GM12878 (cell line): ENCODE measurements at regions not wholly inside any gene's neighbourhood (a gene's known extent, or its start where the extent isn't known, plus 50 kb on each side); places are given as distances from the start of the nearest gene placed in this dataset.

ENCODE experiments used
- ATAC-seq: fragments of 200-7000 bp; cut with Tn5 transposase; 3 replicates; pipeline ENCODE4 v1.9.1; 2020; ENCODE audit warnings: mild to moderate bottlenecking, moderate library complexity
- BruUV-seq: library from RNA; stranded (reverse); fragments of 400-500 nt; replicated peaks from 2 replicates; lab custom pipeline; 2021; lab: Mats Ljungman, UMichigan
- CTCF ChIA-PET: fragments of 300-600 bp; sonication (Branson Sonifier 250); formaldehyde crosslinking; extraction: SDS; loops from one replicate; lab custom pipeline; 2021; ENCODE audit warnings: inconsistent platforms; lab: Yijun Ruan, JAX
- POLR2A ChIA-PET: fragments of 350-600 bp; formaldehyde crosslinking; extraction: SDS; loops from one replicate; lab custom pipeline; 2021; ENCODE audit warnings: inconsistent platforms; lab: Charles Lee
- RAD21 ChIA-PET: fragments of 300-600 bp; sonication (Branson Sonifier 250); formaldehyde crosslinking; loops from one replicate; lab custom pipeline; 2023; ENCODE audit warnings: antibody characterized with exemption; ENCODE audit not compliant: unreplicated experiment; lab: Charles Lee
- SMC1A ChIA-PET: fragments of 300-600 bp; sonication (Branson Sonifier 250); formaldehyde crosslinking; loops from one replicate; lab custom pipeline; 2023; ENCODE audit not compliant: unreplicated experiment, uncharacterized antibody; lab: Charles Lee
- DNase-seq: peaks from one replicate; pipeline ENCODE4 v3.0.0-alpha.2; 2011; ENCODE audit warnings: low read depth, low spot score
- FAIRE-seq: peaks from 3 replicates; lab custom pipeline; 2011; peaks lifted over from hg19 to GRCh38; lab: Jason Lieb, UNC
- H2AFZ ChIP-seq: 2 replicates; pipeline ENCODE4 v1.6.0; 2011; ENCODE audit warnings: low read depth, low read length, control low read depth; ENCODE audit not compliant: control insufficient read depth
- H3K27ac ChIP-seq: 2 replicates; pipeline ENCODE4 v1.5.1; 2011; ENCODE audit warnings: control low read depth; ENCODE audit not compliant: control insufficient read depth, insufficient read depth
- H3K27me3 ChIP-seq, 2 experiments: replicated peaks in 1 of 2; 2 replicates each; pipeline versions ENCODE4 v1.6.0 to v1.6.1; 2011; ENCODE audit warnings: low read length in 1 of 2; ENCODE audit not compliant: control insufficient read depth in 2 of 2, insufficient read depth in 2 of 2
- H3K36me3 ChIP-seq, 2 experiments: 2 replicates each; pipeline ENCODE4 v1.5.1; 2011; ENCODE audit warnings: low read length in 1 of 2; ENCODE audit not compliant: control insufficient read depth in 2 of 2, insufficient read depth in 2 of 2
- H3K4me1 ChIP-seq: 2 replicates; pipeline ENCODE4 v1.6.1; 2011; ENCODE audit warnings: mild to moderate bottlenecking, low read length, moderate library complexity, mixed read lengths; ENCODE audit not compliant: control insufficient read depth, insufficient read depth
- H3K4me2 ChIP-seq: 2 replicates; pipeline ENCODE4 v1.6.0; 2011; ENCODE audit warnings: control low read depth; ENCODE audit not compliant: control insufficient read depth, insufficient read depth
- H3K4me3 ChIP-seq: fragments of 200-600 bp; sonication (generic); 2 replicates; pipeline ENCODE4 v1.5.1; 2016
- H3K79me2 ChIP-seq: 2 replicates; pipeline ENCODE4 v1.6.0; 2011; ENCODE audit warnings: low read length; ENCODE audit not compliant: control insufficient read depth, insufficient read depth
- H3K9ac ChIP-seq: 2 replicates; pipeline ENCODE4 v1.8.0; 2011; ENCODE audit warnings: low read length, control low read depth, mixed read lengths; ENCODE audit not compliant: control insufficient read depth, insufficient read depth
- H3K9me3 ChIP-seq: replicated peaks from 3 replicates; pipeline ENCODE4 v1.5.1; 2011; ENCODE audit warnings: mild to moderate bottlenecking, low read length; ENCODE audit not compliant: control insufficient read depth, insufficient read depth
- H4K20me1 ChIP-seq: 2 replicates; pipeline ENCODE4 v1.6.0; 2011; ENCODE audit not compliant: control insufficient read depth, insufficient read depth
- FOS ChIP-seq: IDR thresholded peaks from 3 replicates; pipeline ENCODE4 v1.6.1; 2011; ENCODE audit warnings: borderline replicate concordance; ENCODE audit not compliant: insufficient read length; ENCODE audit errors: extremely low read depth
- GABPA ChIP-seq: IDR thresholded peaks from 2 replicates; pipeline ENCODE4 v1.6.1; 2014; ENCODE audit warnings: antibody characterized with exemption, low read depth, mild to moderate bottlenecking, inconsistent platforms
- IRF4 ChIP-seq: IDR thresholded peaks from 2 replicates; pipeline ENCODE4 v1.6.1; 2011; ENCODE audit warnings: low read depth, low read length
- NR2C1 ChIP-seq: fragments of 450-650 bp; IDR thresholded peaks from 2 replicates; pipeline ENCODE4 v1.6.1; 2017; ENCODE audit warnings: antibody characterized with exemption, mild to moderate bottlenecking, moderate library complexity
- RFX5 ChIP-seq: IDR thresholded peaks from 2 replicates; pipeline ENCODE4 v1.6.1; 2011; ENCODE audit warnings: low read depth, low read length, improper control_type of control experiment
- RUNX3 ChIP-seq: IDR thresholded peaks from 2 replicates; pipeline ENCODE4 v1.6.1; 2012; ENCODE audit warnings: low read length, inconsistent platforms
- STAT3 ChIP-seq: IDR thresholded peaks from 2 replicates; pipeline ENCODE4 v1.6.1; 2011; ENCODE audit warnings: low read depth, low read length, improper control_type of control experiment
- SUPT20H ChIP-seq: IDR thresholded peaks from 2 replicates; pipeline ENCODE4 v1.6.1; 2011; ENCODE audit warnings: low read depth, mild to moderate bottlenecking, low read length, moderate library complexity, borderline replicate concordance; ENCODE audit not compliant: control insufficient read depth
- WGBS: methylation state at CpG from one replicate; pipeline ENCODE4 v1.1.6; 2016; ENCODE audit warnings: low lambda C conversion rate; ENCODE audit not compliant: insufficient replicate concordance, insufficient coverage; ENCODE audit errors: missing lambda C conversion rate; 5-methylcytosine and 5-hydroxymethylcytosine counted together
- in situ Hi-C: fragments of 300-500 bp; cut with MboI; formaldehyde crosslinking; loops from 9 replicates; pipeline ENCODE4 v1.14.3; 2018; ENCODE audit warnings: mixed read lengths
- intact Hi-C: fragments of 100-400 bp; cut with micrococcal nuclease; formaldehyde crosslinking; loops from one replicate; pipeline ENCODE4 v1.14.2; 2022; ENCODE audit not compliant: unreplicated experiment
- TF ChIP-seq, protein P1 (sequence below): fragments of 450-650 bp; IDR thresholded peaks from 2 replicates; pipeline ENCODE4 v1.6.1; 2017; ENCODE audit warnings: low read depth, mild to moderate bottlenecking, moderate library complexity
- TF ChIP-seq, protein P2 (sequence below): IDR thresholded peaks from 2 replicates; pipeline ENCODE4 v1.6.1; 2012; ENCODE audit warnings: mild to moderate bottlenecking, low read depth, low read length

DNA sequence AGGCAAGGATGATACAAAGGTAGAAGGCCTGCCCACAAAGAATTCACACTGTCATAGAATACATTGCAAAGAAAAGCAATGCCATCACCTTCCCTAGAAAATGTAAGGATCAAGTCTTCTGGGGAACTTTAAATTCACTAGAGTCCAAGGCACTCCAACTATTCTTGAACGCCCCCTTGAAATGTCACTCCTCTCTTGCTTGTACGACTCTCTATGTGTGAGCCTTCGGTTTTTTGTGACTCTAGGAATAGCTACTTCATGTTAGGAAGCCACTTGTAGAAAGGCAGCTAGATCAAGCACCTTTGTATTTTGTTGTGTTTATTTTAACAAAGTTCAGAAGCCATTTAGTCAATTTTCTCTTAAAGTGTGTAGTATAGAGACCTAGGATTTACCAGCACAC is 159.2 kb upstream of the ARID1B start:
- Histone ChIP-seq H3K36me3 (no peaks in the 10 kb centered on the region), H3K9me3 (peaks cover 9% of the 10 kb centered on the region; the same call in 2 of the 3 replicates), H3K4me2 (no peak overlapping the region), H3K9ac (no peak overlapping the region), H3K27me3 (no peaks in the 10 kb centered on the region), H3K4me1 (no peaks in the 10 kb centered on the region), H2AFZ (no peak overlapping the region), H4K20me1 (no peaks in the 10 kb centered on the region), H3K4me3 (no peak overlapping the region), H3K79me2 (no peaks in the 10 kb centered on the region), H3K27ac (no peak overlapping the region)
- SMC1A ChIA-PET, result interaction anchor here (1.2 kb wide), 1 partner anchor 20 kb away, joined by 3 read pairs; no protein-coding TSS in a partner anchor
- no peak for FAIRE-seq
- POLR2A ChIA-PET, result no interaction called here
- in situ Hi-C loops (no loop called here), intact Hi-C loops (no loop called here)
- RAD21 ChIA-PET, result interaction anchor here (1.2 kb wide), 1 partner anchor 20 kb away, joined by 3 read pairs; no protein-coding TSS in a partner anchor
- CTCF ChIA-PET, result no interaction called here
- BruUV-seq, result no TSS peak
- TF ChIP-seq, protein P1, sequence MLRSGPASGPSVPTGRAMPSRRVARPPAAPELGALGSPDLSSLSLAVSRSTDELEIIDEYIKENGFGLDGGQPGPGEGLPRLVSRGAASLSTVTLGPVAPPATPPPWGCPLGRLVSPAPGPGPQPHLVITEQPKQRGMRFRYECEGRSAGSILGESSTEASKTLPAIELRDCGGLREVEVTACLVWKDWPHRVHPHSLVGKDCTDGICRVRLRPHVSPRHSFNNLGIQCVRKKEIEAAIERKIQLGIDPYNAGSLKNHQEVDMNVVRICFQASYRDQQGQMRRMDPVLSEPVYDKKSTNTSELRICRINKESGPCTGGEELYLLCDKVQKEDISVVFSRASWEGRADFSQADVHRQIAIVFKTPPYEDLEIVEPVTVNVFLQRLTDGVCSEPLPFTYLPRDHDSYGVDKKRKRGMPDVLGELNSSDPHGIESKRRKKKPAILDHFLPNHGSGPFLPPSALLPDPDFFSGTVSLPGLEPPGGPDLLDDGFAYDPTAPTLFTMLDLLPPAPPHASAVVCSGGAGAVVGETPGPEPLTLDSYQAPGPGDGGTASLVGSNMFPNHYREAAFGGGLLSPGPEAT, result no peak
- TF ChIP-seq STAT3, result no peak
- DNase-seq, result no peak
- ATAC-seq, result no peak
- whole genome bisulfite sequencing, result 20% methylated on average over 3 of the region's 3 CpGs

GRCh38 chr6:156617376-156617775 is 159.8 kb upstream of the ARID1B start:
- CTCF ChIA-PET, result no interaction called here
- TF ChIP-seq FOS (no peak), NR2C1 (no peak), RUNX3 (no peak), IRF4 (no peak), GABPA (no peak), RFX5 (no peak), SUPT20H (no peak)
- TF ChIP-seq, protein P2, sequence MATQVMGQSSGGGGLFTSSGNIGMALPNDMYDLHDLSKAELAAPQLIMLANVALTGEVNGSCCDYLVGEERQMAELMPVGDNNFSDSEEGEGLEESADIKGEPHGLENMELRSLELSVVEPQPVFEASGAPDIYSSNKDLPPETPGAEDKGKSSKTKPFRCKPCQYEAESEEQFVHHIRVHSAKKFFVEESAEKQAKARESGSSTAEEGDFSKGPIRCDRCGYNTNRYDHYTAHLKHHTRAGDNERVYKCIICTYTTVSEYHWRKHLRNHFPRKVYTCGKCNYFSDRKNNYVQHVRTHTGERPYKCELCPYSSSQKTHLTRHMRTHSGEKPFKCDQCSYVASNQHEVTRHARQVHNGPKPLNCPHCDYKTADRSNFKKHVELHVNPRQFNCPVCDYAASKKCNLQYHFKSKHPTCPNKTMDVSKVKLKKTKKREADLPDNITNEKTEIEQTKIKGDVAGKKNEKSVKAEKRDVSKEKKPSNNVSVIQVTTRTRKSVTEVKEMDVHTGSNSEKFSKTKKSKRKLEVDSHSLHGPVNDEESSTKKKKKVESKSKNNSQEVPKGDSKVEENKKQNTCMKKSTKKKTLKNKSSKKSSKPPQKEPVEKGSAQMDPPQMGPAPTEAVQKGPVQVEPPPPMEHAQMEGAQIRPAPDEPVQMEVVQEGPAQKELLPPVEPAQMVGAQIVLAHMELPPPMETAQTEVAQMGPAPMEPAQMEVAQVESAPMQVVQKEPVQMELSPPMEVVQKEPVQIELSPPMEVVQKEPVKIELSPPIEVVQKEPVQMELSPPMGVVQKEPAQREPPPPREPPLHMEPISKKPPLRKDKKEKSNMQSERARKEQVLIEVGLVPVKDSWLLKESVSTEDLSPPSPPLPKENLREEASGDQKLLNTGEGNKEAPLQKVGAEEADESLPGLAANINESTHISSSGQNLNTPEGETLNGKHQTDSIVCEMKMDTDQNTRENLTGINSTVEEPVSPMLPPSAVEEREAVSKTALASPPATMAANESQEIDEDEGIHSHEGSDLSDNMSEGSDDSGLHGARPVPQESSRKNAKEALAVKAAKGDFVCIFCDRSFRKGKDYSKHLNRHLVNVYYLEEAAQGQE, result no peak

More at GRCh38 chr6:156617376-156617775, 159.8 kb upstream of the ARID1B start:
- Histone ChIP-seq H4K20me1 (no peaks in the 10 kb centered on the region), H2AFZ (no peak overlapping the region), H3K4me3 (no peak overlapping the region), H3K9me3 (peaks cover 14% of the 10 kb centered on the region; the same call in 2 of the 3 replicates), H3K27ac (no peak overlapping the region), H3K4me1 (no peaks in the 10 kb centered on the region), H3K4me2 (no peak overlapping the region), H3K27me3 (no peaks in the 10 kb centered on the region), H3K9ac (no peak overlapping the region), H3K79me2 (no peaks in the 10 kb centered on the region), H3K36me3 (no peaks in the 10 kb centered on the region)
- FAIRE-seq, result no peak
- no peak for DNase-seq
- in situ Hi-C loops (no loop called here), intact Hi-C loops (no loop called here)
- RAD21 ChIA-PET, result no interaction called here
- BruUV-seq, result no TSS peak
- WGBS, result 53% methylated on average over 10 of the region's 10 CpGs
- SMC1A ChIA-PET, result interaction anchor here (1.2 kb wide), 1 partner anchor 20 kb away, joined by 3 read pairs; no protein-coding TSS in a partner anchor
- POLR2A ChIA-PET, result no interaction called here
- no peak for ATAC-seq
